HG03469 (cell line): ENCODE measurements at regions not wholly inside any gene's neighbourhood (a gene's known extent, or its start where the extent isn't known, plus 50 kb on each side); places are given as distances from the start of the nearest gene placed in this dataset.

ENCODE experiments used
- ATAC-seq: cut with Tn5 transposase; IDR thresholded peaks from one replicate; pipeline ENCODE4 v1.9.1; 2021; ENCODE audit warnings: mild to moderate bottlenecking, moderate library complexity, moderate number of reproducible peaks; ENCODE audit not compliant: unreplicated experiment

GRCh38 chr16:86410081-86410480, 100.2 kb upstream of the FOXF1 start:
- ATAC-seq = no peak

- no peak for ATAC-seq
Measured at GRCh38 chr16:86410529-86410928, 99.8 kb upstream of the FOXF1 start.

GRCh38 chr16:86411897-86412296, 98.4 kb upstream of the FOXF1 start:
- ATAC-seq = no peak

DNA sequence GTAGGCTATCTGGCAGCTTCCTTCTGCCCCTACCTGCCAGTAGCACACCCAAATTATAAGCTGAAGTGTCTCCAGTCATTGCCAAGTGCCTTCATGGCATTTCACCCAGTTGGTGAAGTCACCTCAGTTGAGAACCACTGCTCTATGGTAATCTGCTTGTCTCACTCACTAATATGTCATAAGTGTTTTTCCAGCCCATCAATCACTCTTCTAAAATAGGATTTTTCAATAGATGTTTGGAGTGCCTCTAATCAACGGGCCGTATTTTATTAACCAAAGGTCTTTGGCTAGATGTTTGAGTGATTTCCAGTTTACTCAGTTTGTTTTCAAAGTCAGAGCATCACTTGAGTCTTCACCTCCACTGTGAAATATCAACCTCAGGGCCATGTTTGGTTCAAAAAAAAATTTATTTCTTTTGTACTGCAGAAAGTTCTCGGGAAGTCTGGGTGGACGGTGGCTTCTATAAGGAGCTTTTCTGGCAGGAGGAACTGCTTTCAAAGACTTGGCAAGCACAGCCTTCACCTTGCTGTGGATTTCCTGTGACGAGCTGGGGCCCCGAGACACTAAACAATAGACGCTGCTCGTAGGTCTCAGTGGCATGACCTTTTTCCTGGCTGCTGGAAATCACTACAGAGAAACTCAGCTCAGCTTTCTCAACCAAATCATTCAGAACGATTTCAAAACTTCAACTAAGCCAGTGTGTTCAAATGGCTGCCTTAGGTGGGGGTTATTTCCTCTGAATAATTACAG, 95.2 kb upstream of the FOXF1 start:
- no peak for ATAC-seq

DNA sequence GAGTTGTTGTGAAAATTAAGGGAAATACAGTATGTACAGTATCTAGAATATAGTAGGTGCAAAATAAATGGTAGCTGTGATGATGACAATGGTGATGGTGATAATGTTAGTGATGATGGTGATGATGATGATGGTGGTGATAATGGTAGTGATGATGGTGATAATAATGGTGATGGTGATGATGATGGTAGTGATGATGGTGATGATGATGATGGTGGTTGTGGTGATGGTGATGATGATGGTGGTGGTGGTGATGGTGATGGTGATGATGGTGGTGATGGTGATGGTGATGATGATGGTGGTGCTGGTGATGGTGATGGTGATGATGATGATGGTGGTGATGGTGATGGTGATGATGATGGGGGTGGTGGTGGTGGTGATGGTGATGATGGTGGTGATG, 91.3 kb upstream of the FOXF1 start:
- no peak for ATAC-seq

DNA sequence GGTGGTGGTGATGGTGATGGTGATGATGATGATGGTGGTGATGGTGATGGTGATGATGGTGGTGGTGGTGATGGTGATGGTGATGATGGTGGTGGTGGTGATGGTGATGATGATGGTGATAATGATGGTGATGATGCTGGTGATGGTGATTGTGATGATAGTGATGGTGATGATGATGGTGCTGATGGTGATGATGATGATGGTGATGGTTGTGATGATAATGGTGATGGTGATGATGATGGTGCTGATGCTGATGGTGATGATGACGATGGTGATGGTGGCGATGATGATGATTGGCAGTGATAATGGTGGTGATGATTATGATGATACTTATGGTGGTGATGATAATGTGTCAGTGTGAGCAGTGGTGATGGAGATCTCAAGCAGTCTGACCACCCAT, 90.8 kb upstream of the FOXF1 start:
- no peak for ATAC-seq

GRCh38 chr16:86421995-86422394, 88.3 kb upstream of the FOXF1 start:
- ATAC-seq = no peak

DNA sequence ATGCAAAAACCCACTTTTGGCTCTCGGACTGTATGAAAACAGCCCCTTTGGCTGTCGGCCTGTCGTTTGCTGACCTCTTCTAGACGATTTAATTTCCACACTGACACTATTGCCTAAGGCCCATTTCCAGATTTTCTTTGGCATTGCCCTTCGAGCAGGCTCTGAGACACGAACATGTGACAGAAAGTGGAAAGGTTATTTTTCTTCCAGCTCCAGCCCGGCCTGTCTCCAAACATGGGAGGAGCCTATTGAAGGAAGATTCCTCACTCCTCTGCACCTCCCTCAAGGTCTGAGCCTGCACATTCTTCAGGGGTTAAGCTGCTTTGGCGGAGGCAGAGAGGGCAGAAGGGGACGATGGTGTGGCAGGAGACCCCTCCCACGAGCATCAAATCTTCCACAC, 85.9 kb upstream of the FOXF1 start:
- ATAC-seq = no peak

GRCh38 chr16:86424985-86425384, 85.3 kb upstream of the FOXF1 start:
- no peak for ATAC-seq

DNA sequence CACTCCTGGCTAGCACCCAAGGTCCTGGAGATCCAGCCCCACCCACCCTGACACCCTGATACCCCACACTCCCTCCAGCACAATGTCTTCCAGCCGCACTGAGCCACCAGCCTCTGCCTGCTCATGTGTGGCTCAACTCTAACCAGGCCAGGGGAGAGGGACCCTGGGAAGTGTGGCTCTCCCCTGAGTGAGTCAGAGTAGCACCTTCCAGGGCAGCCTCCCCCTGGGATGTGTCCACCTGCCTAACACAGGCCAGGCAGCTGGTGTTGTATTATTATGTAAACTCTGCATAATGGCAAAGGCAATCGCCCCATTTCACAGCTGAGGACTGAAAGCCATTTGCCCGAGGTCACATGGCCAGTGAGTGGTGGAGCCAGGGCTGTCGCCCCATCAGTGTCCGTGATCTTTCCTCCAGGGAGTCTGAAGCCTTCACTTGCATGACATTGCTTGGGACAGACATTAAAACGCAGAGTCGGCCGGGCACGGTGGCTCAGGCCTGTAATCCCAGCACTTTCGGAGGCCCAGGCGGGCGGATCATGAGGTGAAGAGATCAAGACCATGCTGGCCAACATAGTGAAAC, 84.2 kb upstream of the FOXF1 start:
- ATAC-seq = no peak

DNA sequence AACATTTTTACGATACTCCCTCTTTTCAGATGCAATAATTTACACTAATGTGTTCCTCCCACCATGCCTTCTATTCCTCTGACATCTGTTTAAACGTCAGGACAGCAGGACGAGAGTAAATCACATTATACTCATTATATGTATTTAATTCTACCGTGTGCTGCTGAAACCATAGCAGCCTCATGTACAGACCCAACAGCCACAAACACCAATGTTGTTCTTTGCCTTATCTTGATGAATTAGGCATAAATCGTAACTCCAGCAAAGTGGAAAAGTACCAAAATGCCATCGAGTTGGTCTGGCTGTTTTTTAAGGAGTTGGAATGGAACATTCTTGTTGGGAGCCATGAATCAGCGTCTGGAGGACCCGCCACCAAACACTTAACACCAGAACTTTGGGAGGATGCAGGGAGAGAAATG, 82.9 kb upstream of the FOXF1 start:
- no peak for ATAC-seq

GRCh38 chr16:86428729-86429517, 81.4 kb upstream of the FOXF1 start:
- ATAC-seq = no peak

- no peak for ATAC-seq
Measured at GRCh38 chr16:86429663-86430062, 80.7 kb upstream of the FOXF1 start.

DNA sequence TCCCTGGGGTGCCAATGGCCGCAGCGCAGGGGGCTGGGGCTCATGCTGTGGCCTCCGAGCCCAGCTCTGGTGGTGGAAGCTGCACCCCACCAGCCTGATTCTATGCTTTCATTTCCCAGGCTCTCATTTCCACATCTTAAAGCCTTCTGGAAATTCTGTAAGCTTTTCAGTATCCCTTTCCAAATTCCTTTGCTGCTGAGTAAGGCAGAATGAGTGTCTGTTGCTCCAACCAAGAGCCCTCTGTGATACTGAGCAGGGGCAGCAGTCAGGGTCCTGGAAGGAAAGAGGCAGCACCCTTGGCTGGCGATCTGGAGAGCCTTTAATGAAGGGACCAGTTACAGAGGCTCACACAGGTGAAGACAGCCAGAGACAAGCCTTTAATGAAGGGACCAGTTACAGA, 79.5 kb upstream of the FOXF1 start:
- no peak for ATAC-seq

- no peak for ATAC-seq
Measured at GRCh38 chr16:86431540-86431939, 78.8 kb upstream of the FOXF1 start.

- ATAC-seq = no peak
Measured at GRCh38 chr16:86432048-86432447, 78.3 kb upstream of the FOXF1 start.

- ATAC-seq = no peak
Measured at GRCh38 chr16:86432691-86433090, 77.6 kb upstream of the FOXF1 start.

GRCh38 chr16:86436466-86437185, 73.7 kb upstream of the FOXF1 start:
- ATAC-seq = no peak

- no peak for ATAC-seq
Measured at GRCh38 chr16:86437348-86437747, 73.0 kb upstream of the FOXF1 start.

DNA sequence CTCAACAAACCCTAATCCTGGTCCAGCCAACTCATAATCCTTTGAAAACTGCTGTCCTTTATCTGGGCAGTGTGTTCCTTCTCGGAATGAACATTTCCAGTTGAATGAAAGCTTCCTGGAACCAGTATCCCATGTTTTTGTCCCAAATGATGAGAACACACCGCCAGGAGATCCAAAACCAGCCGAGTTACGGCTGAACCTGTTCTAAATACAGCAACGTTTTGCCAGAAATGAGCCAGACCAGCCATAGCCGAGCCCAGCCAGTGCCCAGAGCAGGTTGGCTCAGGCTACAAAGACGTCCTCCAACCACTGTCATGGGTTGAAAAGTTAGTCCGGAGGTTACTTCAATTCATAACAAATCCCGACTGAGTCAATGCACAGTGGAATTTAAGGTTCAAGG, 67.6 kb upstream of the FOXF1 start:
- ATAC-seq = no peak

GRCh38 chr16:86443508-86444147, 66.7 kb upstream of the FOXF1 start:
- no peak for ATAC-seq
